GM18520 (cell line): ENCODE measurements at regions not wholly inside any gene's neighbourhood (a gene's known extent, or its start where the extent isn't known, plus 50 kb on each side); places are given as distances from the start of the nearest gene placed in this dataset.
"Not testable (repeated sequence)": the region's sequence is repeated elsewhere in the genome, so short reads cannot be mapped to it uniquely, and the experiment has no call there.

Experiments
- ATAC-seq: cut with Tn5 transposase; IDR thresholded peaks from one replicate; pipeline ENCODE4 v1.9.1; 2021; ENCODE audit not compliant: unreplicated experiment

DNA sequence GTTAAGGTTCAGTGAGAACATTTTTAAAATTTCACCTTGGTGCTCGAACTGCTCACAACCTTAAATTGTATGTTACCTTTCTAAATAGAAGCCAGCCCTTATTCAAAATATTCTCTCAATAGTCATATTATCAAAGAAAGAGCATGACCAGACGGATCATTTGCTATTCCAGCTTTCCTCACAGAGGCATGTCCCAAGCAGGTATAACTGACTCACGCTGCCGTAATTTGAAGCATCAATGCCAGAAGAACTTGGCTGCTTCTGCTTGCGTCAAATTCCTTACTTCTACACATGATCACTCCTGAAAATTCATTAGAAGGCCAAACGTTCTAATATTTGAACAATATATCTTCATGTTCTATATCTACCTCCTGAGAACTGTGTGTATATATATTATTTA lies 69.5 kb upstream of the VGLL4 start:
- ATAC-seq: no peak

DNA sequence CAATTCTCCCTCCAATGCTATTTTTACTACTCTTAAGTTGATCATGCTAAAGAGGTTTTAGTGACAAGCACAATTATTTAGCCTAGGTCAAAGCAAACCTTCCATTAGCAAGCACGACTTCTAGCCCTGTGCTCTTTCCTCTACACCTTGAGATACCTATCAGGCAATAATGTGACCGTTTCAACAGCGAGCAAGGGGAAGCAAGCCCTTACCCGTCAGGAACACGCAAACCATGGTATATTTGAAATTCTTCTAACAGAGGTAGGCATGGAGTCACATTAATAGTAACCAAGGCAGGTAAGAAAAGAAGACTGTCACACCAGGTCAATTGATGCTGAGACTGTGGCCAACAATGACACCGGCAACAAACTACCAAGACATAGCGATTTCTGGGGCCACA lies 68.9 kb upstream of the VGLL4 start:
- no peak for ATAC-seq

DNA sequence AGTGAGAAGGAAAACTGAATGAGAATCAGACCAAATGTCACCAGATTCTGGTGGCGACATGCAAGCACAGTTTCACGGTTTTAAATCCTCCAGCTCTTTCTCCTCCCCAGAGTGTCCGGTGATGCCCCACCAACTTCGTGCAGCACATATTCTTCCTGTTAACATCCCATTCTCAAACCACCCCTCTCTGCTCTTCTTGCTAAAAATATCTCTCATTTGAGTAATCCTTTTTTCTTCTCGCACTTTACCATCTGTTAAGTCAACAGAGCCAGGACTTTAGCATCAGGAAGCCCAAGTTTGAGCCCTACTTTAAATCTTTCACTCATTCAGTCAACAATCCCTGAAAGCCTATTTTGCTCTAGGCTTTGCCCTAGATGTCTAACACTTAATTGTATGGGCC lies 68.2 kb upstream of the VGLL4 start:
- no peak for ATAC-seq

DNA sequence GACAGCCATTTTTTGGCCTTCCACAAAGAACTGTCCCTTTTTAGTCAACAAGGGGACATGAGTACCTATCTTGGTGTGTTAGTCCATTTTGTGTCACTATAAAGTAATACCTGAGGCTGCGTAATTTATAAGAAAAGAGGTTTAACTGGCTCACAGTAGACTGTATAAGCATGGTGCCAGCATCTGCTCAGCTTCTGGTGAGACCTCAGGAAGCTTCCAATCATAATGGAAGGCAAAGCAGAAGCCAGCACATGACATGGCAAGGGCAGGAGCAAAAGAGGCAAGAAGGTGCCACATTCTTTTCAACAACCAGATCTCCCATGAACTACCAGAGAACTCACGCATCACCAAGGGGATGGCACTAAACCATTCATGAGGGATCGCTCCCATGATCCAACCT lies 66.1 kb upstream of the VGLL4 start:
- no peak for ATAC-seq

DNA sequence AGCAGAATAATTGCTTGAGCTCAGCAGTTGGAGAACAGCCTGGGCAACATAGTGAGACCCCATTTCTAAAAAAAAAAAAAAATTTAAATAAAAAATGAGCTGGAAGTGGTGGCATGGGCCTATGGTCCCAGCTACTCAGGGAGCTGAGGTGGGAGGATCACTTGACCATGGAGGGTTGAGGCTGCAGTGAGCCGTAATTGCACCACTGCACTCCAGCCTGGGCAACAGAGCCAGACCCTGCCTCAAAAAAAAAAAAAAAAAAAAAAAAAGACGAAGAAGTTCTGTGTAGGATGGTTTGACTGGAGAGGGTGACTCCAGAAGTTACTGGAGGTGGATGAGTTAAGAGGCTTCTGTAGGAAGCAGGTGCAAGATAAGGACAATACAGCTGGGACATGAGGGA lies 63.4 kb upstream of the VGLL4 start:
- ATAC-seq: not testable (repeated sequence)

DNA sequence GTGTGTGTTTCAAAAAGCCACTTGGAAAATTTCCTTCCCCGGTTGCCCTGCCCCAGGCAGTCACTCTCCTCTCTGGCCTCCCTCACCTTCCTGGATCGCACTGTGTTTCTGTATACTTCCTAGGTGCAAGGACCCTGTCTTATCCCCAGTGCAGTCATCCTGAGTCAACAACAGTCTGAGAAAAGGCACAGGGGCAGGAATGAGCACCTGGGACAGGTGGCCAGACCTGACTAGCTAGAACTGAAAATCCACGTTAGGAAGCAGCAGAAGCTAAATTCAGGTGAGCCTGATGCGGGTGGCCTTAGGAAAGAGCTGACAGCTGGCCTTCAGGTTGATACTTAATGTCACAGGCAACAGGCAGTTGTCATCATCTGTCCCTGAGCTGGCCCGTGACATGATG lies 62.9 kb upstream of the VGLL4 start:
- ATAC-seq: no peak

DNA sequence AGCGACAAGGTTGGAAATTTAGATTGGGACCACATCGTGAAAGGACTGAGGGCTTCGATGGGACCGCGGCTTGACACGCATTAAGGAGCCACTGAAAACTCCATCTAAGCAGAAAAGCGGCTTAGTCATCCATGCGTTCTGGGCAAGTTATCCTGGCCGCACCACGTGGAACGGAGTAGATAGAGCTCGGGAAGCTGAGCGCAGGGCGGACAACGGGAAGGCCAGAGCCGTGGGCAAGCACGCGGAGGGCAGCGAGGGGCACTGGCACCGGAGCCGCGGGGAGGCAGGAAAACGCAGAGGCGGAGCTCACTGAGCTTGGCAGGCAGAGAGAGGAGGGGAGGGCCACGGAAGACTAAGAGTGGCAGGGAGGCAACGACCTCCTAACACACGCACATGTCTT lies 61.3 kb upstream of the VGLL4 start:
- no peak for ATAC-seq

DNA sequence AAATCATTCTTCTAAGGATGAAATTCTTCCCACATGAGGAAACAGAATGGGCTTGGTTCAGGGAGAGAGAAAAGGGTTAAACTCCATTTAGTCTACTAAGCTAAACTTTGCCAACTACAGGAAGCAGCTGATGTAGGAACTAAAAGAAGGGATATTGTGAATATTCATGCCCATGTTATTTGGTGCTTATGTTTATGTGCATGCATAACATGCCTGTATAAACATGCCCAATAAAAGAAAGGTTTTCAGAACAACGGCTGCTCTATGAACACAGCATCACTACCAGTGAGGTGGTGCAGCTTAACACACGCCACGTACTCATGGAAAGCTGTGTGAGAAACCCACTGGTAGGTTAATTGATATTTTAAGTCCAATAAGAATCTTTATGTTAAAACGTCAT lies 59.4 kb upstream of the VGLL4 start:
- no peak for ATAC-seq

DNA sequence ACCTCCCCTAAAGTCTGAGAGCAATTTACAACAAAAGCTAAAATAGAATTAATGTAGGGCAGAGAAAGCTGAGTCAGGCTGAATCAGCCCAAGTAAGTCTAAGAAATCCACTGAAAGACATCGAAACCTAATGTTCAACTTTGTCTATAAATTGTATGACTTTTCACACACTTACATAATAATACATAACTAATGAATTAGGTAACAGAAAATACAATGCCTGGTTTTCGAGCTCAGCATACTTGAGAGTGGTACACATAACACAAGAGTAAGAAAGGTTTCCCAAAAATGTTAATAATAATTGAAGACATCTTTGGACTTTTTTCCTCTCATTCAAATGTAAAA lies 55.3 kb upstream of the VGLL4 start:
- ATAC-seq: no peak

DNA sequence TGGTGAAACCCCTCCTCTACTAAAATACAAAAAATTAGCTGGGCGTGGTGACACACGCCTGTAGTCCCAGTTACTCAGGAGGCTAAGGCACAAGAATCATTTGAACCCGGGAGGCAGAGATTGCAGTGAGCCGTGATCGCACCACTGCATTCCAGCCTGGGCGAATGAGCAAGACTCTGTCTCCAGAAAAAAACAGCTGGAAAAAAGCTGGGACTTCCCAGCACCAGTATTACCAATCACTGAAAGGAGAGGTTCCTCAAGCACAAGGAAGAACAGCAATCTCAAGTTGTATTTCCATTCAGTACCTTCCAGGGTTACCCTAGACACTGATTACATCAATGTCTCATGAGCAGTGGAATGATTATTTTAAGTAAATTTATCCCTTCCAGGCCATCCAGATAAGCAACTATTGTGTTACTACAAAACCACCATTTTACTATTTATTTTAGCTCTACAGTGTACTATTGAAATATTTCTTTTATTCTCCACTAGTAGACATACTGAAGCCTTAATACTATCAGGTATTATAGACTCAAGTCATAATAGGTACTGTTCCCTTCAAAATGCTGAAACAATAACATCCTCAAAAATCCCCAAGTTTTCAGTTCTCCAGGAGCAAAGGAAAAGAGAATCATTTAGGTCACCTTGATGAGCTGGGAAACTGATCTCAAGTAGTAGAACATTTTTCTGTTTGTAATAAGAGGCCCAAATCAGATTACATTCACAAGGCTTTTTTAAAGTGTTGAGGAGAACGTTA lies 54.8 kb upstream of the VGLL4 start:
- ATAC-seq: no peak

DNA sequence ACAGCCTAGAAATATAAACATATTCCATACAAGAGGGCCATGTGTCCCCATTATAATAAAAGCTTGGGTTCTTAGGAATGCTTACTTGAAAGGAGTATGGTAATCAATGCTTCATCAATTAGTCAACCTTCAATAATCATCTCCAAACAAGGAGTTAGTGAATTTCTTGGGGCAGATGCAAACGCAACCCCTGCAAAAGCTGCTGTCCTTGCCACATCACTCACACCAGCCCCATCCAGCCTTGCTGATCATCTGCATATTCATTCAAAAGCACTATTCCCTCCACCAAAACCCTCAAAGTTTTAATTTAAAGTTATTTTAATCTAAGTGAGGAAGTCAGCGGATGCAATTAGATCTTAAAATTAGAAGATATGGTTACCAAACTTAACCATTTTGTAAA lies 54.0 kb upstream of the VGLL4 start:
- ATAC-seq: no peak

DNA sequence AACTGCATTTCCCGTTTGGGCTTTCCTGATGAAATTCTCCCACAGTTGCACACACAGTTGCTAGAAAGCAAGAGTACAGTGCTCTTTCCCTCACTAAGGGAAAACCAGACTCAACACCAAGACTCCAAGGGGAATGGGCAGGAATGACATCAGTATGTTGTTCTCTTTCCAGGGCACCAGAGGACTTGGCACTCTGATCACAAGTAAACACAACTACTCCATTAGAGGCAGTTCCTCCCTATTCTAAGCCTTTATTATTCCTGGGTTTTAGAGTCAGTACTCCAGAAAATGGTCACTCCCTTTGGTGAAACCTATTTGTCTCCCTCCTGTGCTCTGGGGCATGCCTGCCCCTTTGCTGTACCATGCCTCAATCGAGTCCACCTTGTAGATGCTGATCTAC lies 52.3 kb upstream of the VGLL4 start:
- ATAC-seq: no peak
